ENCODE measurements at regions not wholly inside any gene's neighbourhood (a gene's known extent, or its start where the extent isn't known, plus 50 kb on each side); places are given as distances from the start of the nearest gene placed in this dataset.
"Not testable (repeated sequence)": the region's sequence is repeated elsewhere in the genome, so short reads cannot be mapped to it uniquely, and the experiment has no call there.

DNA sequence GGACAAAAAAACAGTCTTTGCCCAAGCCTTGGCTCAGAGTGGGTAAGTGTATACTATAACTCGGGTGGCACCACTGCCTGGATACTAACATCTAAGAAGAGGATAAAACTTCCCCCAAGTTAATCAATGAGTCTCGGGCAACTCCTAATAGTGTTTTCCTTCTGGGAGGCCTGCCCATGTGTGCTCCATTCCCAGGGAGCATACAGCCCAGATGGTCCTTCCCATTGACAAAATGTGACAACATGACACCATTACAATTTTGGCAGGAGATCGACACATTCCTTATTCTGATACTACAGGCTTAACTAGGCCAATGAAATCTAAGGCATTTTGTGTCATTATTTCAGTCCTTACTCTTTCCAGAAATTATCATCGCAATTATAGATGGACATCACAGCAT is 52.7 kb upstream of the CRIM1 start:
- DNase-seq (ENCODE audit: low read depth) = no peak

DNA sequence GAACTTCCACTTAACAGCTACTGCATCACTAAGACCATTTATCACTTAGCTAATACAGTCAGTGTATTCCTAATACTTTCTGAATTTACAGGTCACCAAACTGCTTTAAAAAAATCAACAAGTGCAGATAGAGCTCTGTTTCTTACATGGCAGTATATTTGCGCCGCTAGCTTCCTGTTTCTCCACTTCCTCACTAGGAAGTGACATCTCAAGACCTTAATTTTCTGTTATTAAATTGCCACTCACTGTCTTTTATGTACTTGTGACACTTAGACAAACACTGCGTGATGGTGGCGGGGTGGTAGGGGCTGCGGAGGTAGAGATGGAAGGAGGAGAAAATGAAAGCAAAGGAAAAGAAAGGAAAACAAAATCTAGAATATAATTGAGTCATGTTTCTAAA is 53.7 kb upstream of the CRIM1 start:
- DNase-seq (ENCODE audit: low read depth) = no peak

DNA sequence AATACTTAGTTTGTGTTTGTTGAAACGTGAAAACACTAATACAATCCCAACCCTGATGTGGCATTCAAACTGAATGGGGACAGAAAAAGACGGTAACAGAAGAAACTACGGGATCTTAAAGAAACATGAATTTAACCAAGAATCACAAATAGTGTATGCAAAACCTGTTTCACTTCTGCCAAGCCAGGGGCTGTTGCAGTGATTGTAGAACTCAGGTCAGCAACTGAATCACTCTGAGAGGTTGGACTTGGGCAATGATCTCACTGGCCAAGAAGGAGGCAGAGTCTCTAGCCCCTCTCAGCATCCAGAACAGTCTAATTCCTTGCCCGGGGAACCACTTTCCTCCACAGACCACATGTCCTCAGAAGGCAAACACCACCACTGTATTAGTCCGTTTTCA is 54.9 kb upstream of the CRIM1 start:
- DNase-seq (ENCODE audit: low read depth) = no peak

DNA sequence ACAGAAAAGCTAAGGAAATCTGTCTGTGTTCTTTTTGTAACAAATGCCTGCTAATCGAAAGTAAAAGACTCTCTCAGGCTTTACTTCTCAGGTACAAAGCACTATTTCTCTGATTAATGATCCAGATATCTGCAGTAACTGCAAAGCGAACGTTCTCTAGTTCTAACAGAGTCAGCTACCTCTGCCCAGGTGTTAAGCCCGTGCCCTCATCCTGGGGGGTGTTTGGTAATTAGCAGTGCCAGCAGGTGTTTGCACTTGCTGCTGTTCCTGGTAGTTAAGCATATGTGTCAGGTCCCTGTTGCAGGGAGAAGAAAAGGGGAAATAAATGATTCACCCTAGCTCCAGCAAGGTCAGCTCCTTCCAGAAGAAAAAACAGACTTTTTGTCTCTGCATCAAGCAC is 58.8 kb upstream of the CRIM1 start:
- DNase-seq (ENCODE audit: low read depth) = no peak

DNA sequence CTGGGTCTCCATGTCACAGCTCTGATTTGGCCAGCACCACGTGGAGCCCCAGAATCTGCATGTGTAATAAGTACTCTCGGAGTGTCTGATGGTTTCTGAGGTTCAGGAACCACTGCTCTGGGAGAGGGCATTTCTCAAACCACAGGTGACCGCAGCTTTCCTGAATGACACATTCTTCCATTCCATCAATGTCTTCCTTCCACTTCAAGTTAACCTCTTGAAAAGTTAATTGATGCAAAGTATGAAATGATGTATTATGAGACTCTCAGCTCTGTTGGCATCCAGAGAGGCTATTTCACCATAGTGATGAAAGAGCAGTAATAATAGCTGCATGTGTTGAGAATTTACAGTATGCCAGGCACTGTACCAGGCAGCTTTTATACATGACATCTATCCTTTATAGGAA is 61.3 kb upstream of the CRIM1 start:
- peak; percentile 76 for DNase-seq (ENCODE audit: low read depth)

DNA sequence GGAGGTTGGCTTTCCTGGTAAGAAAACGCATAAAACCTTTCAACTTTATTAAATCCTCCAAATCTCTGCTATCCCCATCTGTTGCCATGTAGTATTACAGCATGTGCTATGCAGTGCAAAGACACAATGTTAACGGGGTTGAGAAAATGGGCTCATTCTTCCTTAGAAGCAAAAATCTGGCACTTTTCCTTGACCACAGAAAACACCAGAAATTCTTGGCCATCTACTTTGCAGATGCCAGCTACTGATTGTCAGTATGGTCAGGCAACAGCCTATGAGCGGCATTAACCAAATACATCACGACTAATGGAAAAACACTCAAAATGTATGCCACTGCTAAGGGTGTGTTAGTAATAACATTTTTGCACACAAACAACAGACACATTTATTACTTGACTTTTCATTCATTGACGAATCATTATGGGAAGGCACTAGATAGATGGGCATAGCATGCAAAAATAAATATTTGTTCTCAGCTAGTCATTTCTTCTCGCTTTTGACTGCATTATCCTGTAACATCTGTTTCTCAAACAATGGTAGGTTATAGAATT is 65.2 kb upstream of the CRIM1 start:
- DNase-seq (ENCODE audit: low read depth) = peak; percentile 78

DNA sequence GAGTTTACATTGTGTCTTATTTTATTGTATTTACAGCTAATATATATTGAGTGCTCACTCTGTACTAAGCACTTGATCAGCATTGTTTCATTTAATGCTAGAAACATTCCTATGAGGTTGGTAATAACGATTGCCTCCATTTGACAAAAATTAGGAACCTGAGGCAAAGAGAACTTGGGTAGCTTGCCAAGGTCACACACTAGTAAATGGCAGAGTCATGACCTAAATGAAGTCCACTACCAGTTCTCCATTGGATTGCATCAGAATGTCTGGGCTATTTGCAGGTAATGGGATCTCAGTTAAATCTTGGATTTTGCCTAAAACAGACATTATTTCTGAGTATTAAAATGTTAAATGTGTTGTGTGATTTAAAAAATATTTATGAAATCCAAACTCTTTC is 65.8 kb upstream of the CRIM1 start:
- DNase-seq (ENCODE audit: low read depth) = peak; percentile 14

DNA sequence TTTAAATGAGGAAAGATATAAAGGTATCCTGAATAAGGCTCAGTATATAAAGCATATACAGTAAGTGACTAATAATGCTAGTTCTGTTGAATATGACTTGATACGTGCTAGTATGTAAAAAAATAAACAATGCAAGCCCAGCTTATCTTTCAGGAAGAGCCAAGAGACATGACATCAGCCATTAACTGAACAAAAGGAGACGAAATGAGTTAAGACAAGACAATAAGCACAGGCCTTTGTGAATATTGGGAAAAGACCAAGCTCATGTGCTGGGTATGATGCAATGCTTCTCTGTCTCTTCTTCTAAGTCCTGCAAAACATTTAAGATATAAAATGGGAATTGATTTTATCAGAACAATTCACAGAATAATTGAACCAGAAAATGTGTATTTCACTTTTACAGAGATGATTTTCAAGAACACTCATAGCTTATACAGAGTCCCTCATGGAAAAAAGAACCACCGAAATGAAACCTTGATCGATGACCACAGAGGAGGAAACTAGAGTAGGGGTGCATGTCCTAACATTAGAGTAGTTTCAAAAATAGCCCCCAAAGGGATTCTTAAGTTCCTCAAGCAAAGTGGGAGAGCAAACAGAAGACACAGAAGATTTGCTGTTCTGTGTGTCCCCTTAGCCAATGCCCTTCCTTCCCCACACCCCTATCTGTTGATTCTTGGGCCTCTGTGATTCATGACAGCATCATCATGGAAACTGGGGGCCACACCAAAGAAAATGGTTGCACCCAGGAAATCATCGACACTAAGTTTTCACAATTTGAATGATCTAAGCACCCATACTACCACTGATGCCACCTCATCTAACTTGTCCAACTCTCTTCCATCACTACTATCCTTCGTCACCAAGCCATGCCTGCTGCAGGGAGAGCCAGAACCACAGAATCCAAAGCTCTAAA is 68.0 kb upstream of the CRIM1 start:
- peak; percentile 29 for DNase-seq (ENCODE audit: low read depth)

DNA sequence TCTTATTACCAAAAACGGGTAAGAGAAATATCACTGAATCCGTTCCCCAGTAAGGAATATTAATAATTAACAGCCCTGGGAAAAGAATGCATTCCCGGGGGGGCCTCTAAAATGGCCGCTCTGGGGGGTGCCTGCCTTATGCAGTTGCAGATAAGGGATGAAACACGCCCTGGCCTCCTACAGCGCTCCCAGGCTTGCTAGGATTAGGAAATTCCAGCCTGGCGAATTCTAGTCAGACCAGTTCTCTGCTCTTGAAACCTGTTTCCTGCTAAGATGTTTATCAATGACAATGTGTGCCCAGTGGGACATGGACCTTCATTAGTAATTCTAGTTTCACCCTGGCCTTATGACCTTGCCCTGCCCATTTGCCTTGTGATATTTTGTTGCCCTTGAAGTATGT is 76.1 kb upstream of the CRIM1 start:
- DNase-seq (ENCODE audit: low read depth) = not testable (repeated sequence)

DNA sequence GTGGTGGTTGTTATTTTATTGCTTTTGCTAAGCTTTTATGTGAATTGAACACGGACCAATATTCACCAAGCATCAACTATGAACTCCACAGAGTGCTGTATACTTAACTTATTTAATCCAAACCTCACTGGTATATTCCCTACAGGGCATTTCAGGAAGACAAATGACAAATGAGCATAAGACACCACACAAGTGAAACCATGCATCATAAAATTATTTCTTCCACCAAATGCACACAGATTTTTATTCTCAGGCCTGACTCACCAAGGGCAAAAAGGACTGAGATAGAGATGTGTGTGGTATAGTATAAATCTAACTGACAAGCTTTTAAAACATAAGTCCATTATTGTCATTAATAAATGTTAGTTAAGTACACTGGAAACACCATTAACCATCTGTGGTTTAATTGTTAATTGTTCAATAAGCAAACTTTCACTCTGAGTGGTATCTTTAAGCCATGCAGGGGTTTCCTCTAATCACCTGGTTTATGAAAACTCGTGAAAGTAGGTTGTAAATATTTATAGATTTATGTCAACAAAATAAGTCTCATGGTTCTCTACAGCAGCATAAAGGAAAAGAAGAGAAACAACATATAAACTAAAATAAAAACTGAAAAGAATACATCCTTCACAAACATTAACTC is 77.6 kb upstream of the CRIM1 start:
- peak; percentile 86 for DNase-seq (ENCODE audit: low read depth)

DNA sequence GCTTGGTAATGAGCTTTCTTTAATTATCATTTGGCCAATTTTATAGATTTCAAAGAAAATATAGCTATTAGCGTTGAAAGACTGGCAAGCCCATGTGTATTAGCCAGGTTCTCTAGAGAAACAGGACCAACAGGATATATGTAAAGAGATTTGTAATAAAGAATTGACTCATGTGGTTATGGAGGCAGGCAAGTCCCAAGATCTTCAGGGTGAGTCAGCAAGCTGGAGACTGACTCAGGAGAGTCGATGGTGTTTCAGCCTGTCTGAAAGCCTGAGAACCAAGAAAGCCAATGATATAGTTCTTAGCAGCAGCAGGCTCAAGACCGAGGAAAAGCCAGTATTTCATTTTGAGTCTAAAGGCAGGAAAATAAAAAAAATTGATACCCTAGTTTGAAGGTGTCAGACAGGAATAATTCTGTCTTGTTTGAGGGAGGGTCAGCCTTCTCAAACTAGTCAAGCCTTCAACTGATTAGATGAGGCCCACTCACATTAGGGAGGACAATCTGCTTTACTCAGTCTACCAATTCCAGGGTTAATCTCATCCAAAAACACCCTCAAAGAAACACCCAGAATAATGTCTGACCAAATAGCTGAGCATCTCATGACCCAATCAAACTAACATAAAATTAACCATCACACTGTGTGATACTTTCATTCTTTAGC is 78.3 kb upstream of the CRIM1 start:
- peak; percentile 94 for DNase-seq (ENCODE audit: low read depth)

DNA sequence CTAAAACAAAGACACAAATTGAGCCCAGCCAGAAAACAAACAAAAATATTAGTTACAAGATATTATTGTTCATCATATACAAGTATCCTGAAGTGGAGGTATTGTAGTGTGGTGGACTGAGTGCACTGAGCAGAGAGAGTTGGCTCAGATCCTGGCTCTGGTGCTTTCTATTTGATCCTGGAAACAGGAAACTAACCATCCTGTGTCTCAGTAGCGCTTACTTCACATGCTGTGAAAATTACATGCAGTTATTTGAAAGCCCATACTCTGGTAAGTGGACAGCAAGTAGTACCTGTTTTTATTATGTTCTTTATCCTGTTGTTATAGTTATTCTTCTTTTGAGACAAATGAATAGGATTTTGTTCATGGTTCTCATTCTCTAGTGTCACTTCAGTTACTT is 84.3 kb upstream of the CRIM1 start:
- DNase-seq (ENCODE audit: low read depth) = no peak

DNA sequence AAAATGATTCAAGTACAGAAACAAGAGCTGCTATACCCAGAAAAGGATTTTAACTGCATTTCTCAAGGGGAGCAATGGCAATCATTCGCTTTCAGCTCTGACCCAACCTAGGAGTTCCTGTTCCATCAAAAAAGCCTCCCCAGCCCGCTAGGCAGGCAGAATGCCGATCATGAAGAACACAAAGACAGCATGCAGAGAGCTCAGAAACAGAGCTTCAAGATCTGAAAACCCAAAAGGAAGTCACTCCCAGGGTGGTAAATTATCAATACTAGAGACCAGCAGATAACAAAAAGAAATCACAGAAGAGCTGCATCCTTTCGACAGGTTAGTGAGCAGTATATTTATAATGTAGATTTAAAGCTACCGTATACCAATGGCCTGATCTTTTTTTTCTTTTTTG is 84.8 kb upstream of the CRIM1 start:
- no peak for DNase-seq (ENCODE audit: low read depth)

DNA sequence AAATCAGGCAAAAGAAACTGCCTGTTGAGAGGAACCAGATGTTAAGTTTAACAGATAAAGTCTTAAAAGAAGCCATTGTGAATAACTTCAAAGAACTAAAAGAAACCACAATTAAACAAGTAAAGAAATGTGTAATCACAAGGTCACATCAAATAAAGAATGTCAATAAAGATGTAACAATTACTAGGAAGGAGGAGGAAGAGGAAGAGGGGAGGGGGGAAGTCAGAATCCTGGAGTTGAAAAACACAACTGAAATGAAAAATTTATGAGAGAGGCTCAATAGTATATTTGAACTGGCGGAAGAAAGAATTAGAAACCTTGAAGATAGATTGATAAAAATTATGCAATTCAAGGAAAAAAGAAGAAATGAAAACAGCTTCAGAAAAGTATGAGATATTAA is 88.4 kb upstream of the CRIM1 start:
- no peak for DNase-seq (ENCODE audit: low read depth)

DNA sequence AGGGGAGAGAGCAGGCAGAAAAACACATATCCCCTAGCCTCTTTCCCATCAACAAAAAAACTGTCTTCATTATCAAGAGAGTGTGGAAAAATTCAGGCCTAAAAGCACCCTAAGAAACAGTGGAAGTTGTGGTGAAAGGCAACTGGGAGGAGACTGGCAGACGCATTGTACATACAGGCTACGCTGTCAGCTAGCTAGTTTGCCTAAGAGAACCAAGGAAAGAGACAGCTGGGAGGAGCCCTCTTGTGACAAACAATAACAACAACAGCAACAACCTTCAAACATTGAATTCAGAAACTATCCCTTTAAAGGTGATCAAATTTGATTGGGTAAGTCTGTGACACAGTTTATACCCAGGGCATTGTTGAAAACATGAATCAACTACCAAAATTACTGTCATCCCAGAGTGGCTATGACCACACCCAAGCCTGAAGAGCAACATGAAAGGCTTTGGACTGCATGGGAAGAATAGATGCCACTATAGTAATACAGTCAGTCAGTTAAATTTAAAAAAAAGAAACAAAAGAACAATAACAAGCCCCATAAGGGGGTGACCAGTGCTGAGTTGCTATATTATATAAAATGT is 88.9 kb upstream of the CRIM1 start:
- DNase-seq (ENCODE audit: low read depth) = no peak

DNA sequence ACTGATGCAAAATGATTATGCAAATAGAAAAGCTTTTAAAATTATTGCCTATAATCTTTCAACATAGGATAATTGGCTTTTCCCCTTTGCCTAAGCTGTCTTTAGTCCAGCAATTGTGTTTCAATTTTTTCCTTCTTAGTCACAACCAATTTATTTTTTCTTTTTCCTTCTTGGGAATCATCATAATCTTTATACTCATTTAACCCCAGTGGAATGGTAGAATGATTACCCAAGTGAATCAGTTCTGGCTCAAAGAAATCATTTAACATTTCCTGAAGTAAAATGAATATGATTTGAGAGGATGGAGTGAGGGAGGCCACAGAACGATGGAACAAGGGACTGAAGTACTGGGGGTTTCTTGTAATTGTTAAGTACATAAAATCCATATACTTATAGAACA is 93.0 kb upstream of the CRIM1 start:
- no peak for DNase-seq (ENCODE audit: low read depth)

DNA sequence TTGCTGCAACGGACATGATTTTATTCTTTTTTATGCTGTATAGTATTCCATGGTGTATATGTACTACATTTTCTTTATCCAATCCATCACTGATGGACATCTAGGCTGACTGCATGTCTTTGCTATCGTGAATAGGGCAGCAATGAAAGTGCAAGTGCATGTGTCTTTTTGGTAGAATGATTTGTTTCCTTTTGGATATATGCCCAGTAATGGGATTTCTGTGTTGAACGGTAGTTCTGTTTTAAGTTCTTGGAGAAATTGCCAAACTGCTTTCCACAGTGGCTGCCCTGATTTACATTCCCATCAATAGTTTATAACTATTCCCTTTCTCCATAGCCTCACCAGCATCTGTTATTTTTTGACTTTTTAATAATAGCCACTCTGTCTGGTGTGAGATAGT is 99.7 kb upstream of the CRIM1 start:
- DNase-seq (ENCODE audit: low read depth) = peak; percentile 18

DNA sequence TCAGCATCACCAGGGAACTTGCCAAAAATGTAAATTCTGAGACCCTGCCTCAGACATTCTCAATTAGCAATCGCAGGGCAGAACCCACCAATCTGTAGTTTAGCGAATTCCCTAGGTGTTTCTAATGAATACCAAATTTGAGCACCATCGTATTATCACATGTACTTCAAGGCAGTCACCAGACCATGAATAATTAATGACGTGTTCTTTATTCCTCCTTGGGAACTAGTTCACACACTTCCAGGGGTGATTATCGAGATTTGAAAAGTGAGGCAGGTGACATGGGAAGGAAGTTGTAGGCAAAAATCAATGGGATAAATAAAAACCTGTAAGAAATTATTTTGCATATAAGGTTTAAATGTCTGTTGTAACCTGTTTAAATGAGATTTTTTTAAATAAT is 102.5 kb upstream of the CRIM1 start:
- peak; percentile 51 for DNase-seq (ENCODE audit: low read depth)

DNA sequence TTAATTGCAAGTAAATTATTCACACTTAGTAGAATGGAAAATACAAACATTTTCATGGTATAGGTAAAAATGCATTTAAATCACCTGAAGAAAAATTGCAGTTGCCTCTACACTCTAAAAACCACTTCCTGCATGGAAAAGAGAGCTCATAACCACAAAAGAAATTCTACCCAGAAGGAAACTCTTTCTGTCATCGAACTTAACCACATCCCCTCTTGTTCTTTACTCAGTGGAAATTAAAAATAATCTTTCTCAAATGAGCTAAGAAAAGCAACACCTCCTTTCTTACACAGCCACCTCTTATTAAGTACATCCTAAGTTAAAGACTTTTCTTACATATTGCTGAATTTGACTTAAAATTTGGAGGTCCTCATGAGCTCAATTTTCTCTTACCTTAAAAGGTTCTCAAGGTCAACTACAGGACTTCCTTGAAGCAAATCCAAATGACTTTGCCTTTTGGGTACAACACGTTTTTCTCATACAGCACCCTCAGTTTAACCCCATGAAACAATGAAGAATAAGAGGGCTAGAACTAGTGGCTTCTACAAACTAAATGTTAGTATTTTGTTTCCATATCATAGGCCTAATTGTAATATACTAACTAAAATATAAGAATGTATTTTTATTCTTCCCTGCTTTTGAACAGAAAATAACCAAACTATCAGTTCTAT is 109.1 kb upstream of the CRIM1 start:
- DNase-seq (ENCODE audit: low read depth) = peak; percentile 75

DNA sequence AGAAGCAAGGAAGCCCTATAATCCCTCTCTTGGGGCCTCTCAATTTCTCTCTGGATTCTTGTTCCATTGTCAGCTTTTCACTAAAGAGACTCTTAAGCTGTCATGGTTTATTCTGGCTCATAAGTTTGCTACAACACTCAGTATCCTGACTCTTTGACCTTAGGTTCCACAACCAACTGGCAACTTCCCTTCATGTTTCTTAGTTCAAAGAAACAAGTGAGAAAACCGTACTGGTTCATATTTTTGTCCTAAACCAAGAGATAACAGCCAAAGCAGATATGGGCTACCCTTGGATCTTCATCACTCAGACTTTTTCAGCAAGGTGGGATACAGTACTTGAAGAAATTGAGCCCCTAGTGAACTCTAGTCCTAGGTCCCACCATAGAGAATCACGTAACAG is 109.9 kb upstream of the CRIM1 start:
- DNase-seq (ENCODE audit: low read depth) = peak; percentile 42

DNA sequence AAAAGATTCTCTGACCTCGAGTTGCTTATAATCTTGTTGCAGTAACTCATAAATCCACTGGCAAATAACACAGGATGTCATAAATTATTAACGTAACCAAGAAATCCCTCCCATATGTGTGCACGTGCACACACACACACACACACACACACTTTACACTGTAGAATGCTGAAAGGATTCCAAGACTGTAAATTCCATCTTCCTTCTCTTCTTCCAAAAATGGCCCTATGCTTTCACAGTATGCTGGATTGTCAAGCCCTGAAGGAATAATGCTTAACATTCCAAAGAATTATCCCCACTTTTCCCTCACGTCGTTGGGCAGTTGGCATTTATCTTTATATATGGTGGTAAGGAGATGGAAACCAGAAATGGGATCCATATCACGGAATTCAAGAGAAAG is 117.5 kb upstream of the CRIM1 start:
- DNase-seq (ENCODE audit: low read depth) = peak; percentile 17

DNA sequence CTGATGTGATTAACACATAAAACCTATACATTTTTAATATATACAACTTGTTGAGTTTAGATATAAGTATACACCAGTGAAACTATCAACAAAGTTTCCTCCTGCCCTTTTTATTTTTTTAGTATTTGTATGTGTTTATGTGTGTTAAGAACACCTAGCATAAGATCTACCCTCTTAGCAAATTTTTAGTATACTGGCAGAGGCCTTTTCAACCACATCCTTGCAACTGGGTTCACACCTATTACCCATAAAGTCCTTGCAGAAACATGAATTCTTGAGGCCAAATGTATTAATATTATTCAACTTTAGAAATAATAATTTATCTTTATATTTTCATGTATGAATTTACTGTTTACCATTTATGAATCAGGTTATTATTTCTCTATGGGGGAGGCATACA is 119.7 kb upstream of the CRIM1 start:
- DNase-seq (ENCODE audit: low read depth) = no peak

Data from M059J (cell line).